HL-60 (cell line): ENCODE measurements at regions not wholly inside any gene's neighbourhood (a gene's known extent, or its start where the extent isn't known, plus 50 kb on each side); places are given as distances from the start of the nearest gene placed in this dataset.

Experiments
- DNase-seq, 2 experiments: peaks; one replicate each; pipeline ENCODE4 v3.0.0-alpha.2; 2010 to 2020; ENCODE audit warnings: low read depth in 1 of 2, low spot score in 1 of 2
- H3K27ac ChIP-seq: fragments of 250-450 bp; sonication (Bioruptor Pico); replicated peaks from 2 replicates; pipeline ENCODE4 v1.5.1; 2020; ENCODE audit warnings: mild to moderate bottlenecking, moderate library complexity
- H3K27me3 ChIP-seq: fragments of 250-450 bp; sonication (Bioruptor Pico); 2 replicates; pipeline ENCODE4 v1.5.1; 2021; ENCODE audit warnings: mild to moderate bottlenecking, moderate library complexity; ENCODE audit not compliant: insufficient read depth, poor library complexity, severe bottlenecking
- H3K4me3 ChIP-seq: replicated peaks from 2 replicates; pipeline ENCODE4 v1.5.1; 2011; ENCODE audit warnings: mild to moderate bottlenecking, control low read depth, low read length; ENCODE audit not compliant: insufficient read depth
- CTCF ChIP-seq: IDR thresholded peaks from one replicate; pipeline ENCODE4 v1.5.1; 2011; ENCODE audit warnings: low read length, control low read depth, inconsistent platforms; ENCODE audit not compliant: insufficient read depth
- GABPA ChIP-seq: IDR thresholded peaks from 2 replicates; pipeline ENCODE4 v1.6.1; 2012; ENCODE audit warnings: low read depth
- POLR2AphosphoS5 ChIP-seq: IDR thresholded peaks from 2 replicates; pipeline ENCODE4 v1.6.1; 2012; ENCODE audit warnings: low read depth
- REST ChIP-seq: IDR thresholded peaks from 2 replicates; pipeline ENCODE4 v1.6.1; 2012; ENCODE audit warnings: low read depth; ENCODE audit not compliant: insufficient replicate concordance
- SPI1 ChIP-seq: IDR thresholded peaks from 2 replicates; pipeline ENCODE4 v1.6.1; 2012; ENCODE audit warnings: low read depth, mild to moderate bottlenecking, borderline replicate concordance

GRCh38 chr2:194205568-194206227 is 1451.3 kb upstream of the SLC39A10 start:
- Histone ChIP-seq H3K27ac (no peak overlapping the region), H3K27me3 (no peaks in the 10 kb centered on the region), H3K4me3 (no peak overlapping the region)
- TF ChIP-seq POLR2AphosphoS5 (no peak), GABPA (no peak), CTCF (no peak), REST (no peak), SPI1 (no peak)
- no peak for DNase-seq

- Histone ChIP-seq H3K27me3 (no peaks in the 10 kb centered on the region), H3K27ac (no peak overlapping the region), H3K4me3 (no peak overlapping the region)
- no peak for TF ChIP-seq REST
- no peak for TF ChIP-seq SPI1
- no peak for TF ChIP-seq POLR2AphosphoS5
- no peak for TF ChIP-seq GABPA
- TF ChIP-seq CTCF: no peak
- DNase-seq: no peak
These were observed 1453.1 kb upstream of the SLC39A10 start for GRCh38 chr2:194203898-194204297.

GRCh38 chr2:194182888-194183287 is 1474.1 kb upstream of the SLC39A10 start:
- no peak for DNase-seq
- Histone ChIP-seq H3K4me3 (no peak overlapping the region), H3K27ac (no peak overlapping the region), H3K27me3 (no peaks in the 10 kb centered on the region)
- TF ChIP-seq REST (no peak), POLR2AphosphoS5 (no peak), CTCF (no peak)
